PC-3 (cell line): ENCODE measurements at regions not wholly inside any gene's neighbourhood (a gene's known extent, or its start where the extent isn't known, plus 50 kb on each side); places are given as distances from the start of the nearest gene placed in this dataset.

Source experiments
- ATAC-seq: fragments of 200-7000 bp; cut with Tn5 transposase; 2 replicates; pipeline ENCODE4 v1.9.1; 2020; ENCODE audit warnings: mild to moderate bottlenecking, moderate library complexity
- BruUV-seq: library from RNA; stranded (reverse); fragments of 400-500 nt; replicated peaks from 2 replicates; lab custom pipeline; 2021; lab: Mats Ljungman, UMichigan
- CTCF ChIA-PET: fragments of 300-600 bp; sonication (Branson Sonifier 250); formaldehyde crosslinking; loops from one replicate; lab custom pipeline; 2022; ENCODE audit warnings: antibody characterized with exemption; lab: Charles Lee
- POLR2A ChIA-PET: fragments of 300-600 bp; sonication (Branson Sonifier 250); formaldehyde crosslinking; loops from one replicate; lab custom pipeline; 2022; ENCODE audit warnings: antibody characterized with exemption; ENCODE audit not compliant: unreplicated experiment; lab: Charles Lee
- DNase-seq: peaks from one replicate; pipeline ENCODE4 v3.0.0-alpha.2; 2015
- H2AFZ ChIP-seq: fragments of 300-600 bp; sonication (generic); 2 replicates; pipeline ENCODE4 v1.6.0; 2016; ENCODE audit warnings: antibody characterized with exemption, low read length
- H3F3A ChIP-seq: fragments of 300-600 bp; sonication (generic); one replicate; pipeline ENCODE4 v1.6.0; 2017; ENCODE audit warnings: antibody characterized with exemption, low read length, control low read depth, mild to moderate bottlenecking; ENCODE audit not compliant: unreplicated experiment
- H3K27ac ChIP-seq: fragments of 300-600 bp; sonication (generic); 2 replicates; pipeline ENCODE4 v1.5.1; 2016; ENCODE audit warnings: mild to moderate bottlenecking, low read length
- H3K27me3 ChIP-seq: fragments of 300-600 bp; sonication (generic); 2 replicates; pipeline ENCODE4 v1.6.1; 2016; ENCODE audit warnings: low read length, mixed read lengths
- H3K36me3 ChIP-seq: fragments of 300-600 bp; sonication (generic); 2 replicates; pipeline ENCODE4 v1.6.1; 2016; ENCODE audit warnings: low read depth, mixed run types, low read length, mixed read lengths
- H3K4me1 ChIP-seq: fragments of 300-600 bp; sonication (generic); 2 replicates; pipeline ENCODE4 v1.5.1; 2016; ENCODE audit warnings: low read length; ENCODE audit not compliant: insufficient read depth
- H3K4me2 ChIP-seq: fragments of 300-600 bp; sonication (generic); 2 replicates; pipeline ENCODE4 v1.6.0; 2016; ENCODE audit warnings: low read length
- H3K4me3 ChIP-seq: fragments of 300-600 bp; sonication (generic); 2 replicates; pipeline ENCODE4 v1.5.1; 2016; ENCODE audit warnings: mild to moderate bottlenecking, low read length, mixed read lengths
- H3K79me2 ChIP-seq: fragments of 300-600 bp; sonication (generic); 2 replicates; pipeline ENCODE4 v1.6.1; 2017; ENCODE audit warnings: low read length, mixed read lengths
- H3K9ac ChIP-seq: fragments of 300-600 bp; sonication (generic); 2 replicates; pipeline ENCODE4 v1.6.0; 2016; ENCODE audit warnings: mild to moderate bottlenecking, low read length
- H3K9me2 ChIP-seq: fragments of 300-600 bp; sonication (generic); replicated peaks from 2 replicates; pipeline ENCODE4 v1.6.1; 2016; ENCODE audit warnings: mixed run types, low read length, mixed read lengths
- H3K9me3 ChIP-seq: fragments of 300-600 bp; sonication (generic); 2 replicates; pipeline ENCODE4 v1.6.1; 2016; ENCODE audit warnings: low read length, mixed read lengths
- H4K20me1 ChIP-seq: fragments of 300-600 bp; sonication (generic); 2 replicates; pipeline ENCODE4 v1.6.1; 2016; ENCODE audit warnings: low read length, mixed read lengths
- CTCF ChIP-seq: fragments of 300-600 bp; sonication (generic); conservative IDR thresholded peaks from 2 replicates; pipeline ENCODE4 v1.5.1; 2017; ENCODE audit warnings: antibody characterized with exemption, low read depth, mild to moderate bottlenecking, low read length
- EZH2 ChIP-seq: fragments of 300-600 bp; sonication (generic); IDR thresholded peaks from one replicate; pipeline ENCODE4 v1.6.1; 2017; ENCODE audit warnings: antibody characterized with exemption, mild to moderate bottlenecking, low read length; ENCODE audit not compliant: unreplicated experiment
- EZH2phosphoT487 ChIP-seq: fragments of 300-600 bp; sonication (generic); IDR thresholded peaks from 2 replicates; pipeline ENCODE4 v1.6.1; 2018; ENCODE audit warnings: mild to moderate bottlenecking, antibody characterized with exemption, low read length, borderline replicate concordance
- intact Hi-C: fragments of 100-400 bp; cut with micrococcal nuclease; formaldehyde crosslinking; loops from 2 replicates; pipeline ENCODE4 v1.9.0; 2023

DNA sequence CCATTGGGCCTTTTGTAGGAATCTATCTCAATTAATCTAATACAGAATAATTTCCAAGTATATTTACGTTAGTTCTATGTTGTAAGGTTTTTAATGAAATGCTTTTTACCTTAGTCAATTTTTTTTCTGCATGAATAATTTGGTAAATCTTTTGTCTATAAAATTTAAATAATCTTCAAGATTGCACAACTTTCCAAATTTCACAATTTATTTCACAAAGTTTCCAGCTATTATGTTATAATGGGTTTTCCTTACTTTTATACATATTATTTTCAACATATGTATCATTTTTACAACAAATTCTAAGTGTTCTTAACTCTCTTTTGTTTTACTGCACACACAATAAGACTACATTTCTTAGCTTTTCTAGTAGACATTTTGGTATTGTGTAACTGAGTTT, 470.7 kb downstream of the ETV1 start:
- H3K9ac ChIP-seq = no peak overlapping the region
- H2AFZ ChIP-seq = no peak overlapping the region
- no peaks in the 10 kb centered on the region for H3K9me3 ChIP-seq
- CTCF ChIA-PET = no interaction called here
- no peak overlapping the region for H3K4me2 ChIP-seq
- no peaks in the 10 kb centered on the region for H3K4me1 ChIP-seq
- no peak for TF ChIP-seq EZH2phosphoT487
- no peak for TF ChIP-seq CTCF
- no peak for TF ChIP-seq EZH2
- no peaks in the 10 kb centered on the region for H3K79me2 ChIP-seq
- DNase-seq (no peak), ATAC-seq (no peak)
- H4K20me1 ChIP-seq = no peaks in the 10 kb centered on the region
- no peak overlapping the region for H3K4me3 ChIP-seq
- POLR2A ChIA-PET = no interaction called here
- no peaks in the 10 kb centered on the region for H3K36me3 ChIP-seq
- no TSS peak for BruUV-seq
- no peaks in the 10 kb centered on the region for H3K9me2 ChIP-seq
- H3F3A ChIP-seq = no peaks in the 10 kb centered on the region
- H3K27ac ChIP-seq = no peak overlapping the region
- intact Hi-C loops = no loop called here
- H3K27me3 ChIP-seq = no peaks in the 10 kb centered on the region

DNA sequence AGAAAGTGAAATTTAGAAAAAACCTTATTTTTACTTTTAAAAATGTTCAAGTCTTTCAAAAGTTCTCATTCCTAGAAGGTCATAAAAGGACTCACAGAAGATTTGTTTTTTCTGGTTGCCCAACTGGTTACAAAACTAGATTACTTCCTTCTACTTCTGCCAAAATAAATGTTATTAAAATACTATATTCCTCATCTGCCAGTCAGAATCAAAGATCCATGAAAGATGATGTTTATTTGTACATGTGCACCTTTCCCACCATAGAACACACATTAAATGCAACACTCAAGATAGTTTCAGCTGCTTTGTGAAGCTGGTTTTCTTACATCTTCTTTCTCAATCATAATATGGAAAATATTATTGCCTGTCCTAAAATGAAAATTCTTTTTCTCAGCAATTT, 465.4 kb downstream of the ETV1 start:
- no peak overlapping the region for H3K4me2 ChIP-seq
- ATAC-seq (peak; percentile 60; the same call in 1 of the 2 replicates), DNase-seq (no peak)
- intact Hi-C loops = loop anchor here (1.0 to 10.0 kb wide), 6 partner anchors 104 to 1171 kb away; no protein-coding TSS in a partner anchor
- no peak overlapping the region for H3K27ac ChIP-seq
- H4K20me1 ChIP-seq = no peaks in the 10 kb centered on the region
- H3K4me1 ChIP-seq = peaks cover 4% of the 10 kb centered on the region; the same call in 1 of the 2 replicates
- ChIA-PET POLR2A (no interaction called here), CTCF (interaction anchor here (0.9 kb wide), 1 partner anchor 467 kb away, joined by 3 read pairs; no protein-coding TSS in a partner anchor)
- no peaks in the 10 kb centered on the region for H3K9me3 ChIP-seq
- H3K9me2 ChIP-seq = no peaks in the 10 kb centered on the region
- H3K36me3 ChIP-seq = no peaks in the 10 kb centered on the region
- no peaks in the 10 kb centered on the region for H3K27me3 ChIP-seq
- TF ChIP-seq EZH2phosphoT487 (no peak), EZH2 (no peak), CTCF (no peak)
- no peaks in the 10 kb centered on the region for H3K79me2 ChIP-seq
- no peak overlapping the region for H2AFZ ChIP-seq
- H3F3A ChIP-seq = no peaks in the 10 kb centered on the region
- no peak overlapping the region for H3K9ac ChIP-seq
- no TSS peak for BruUV-seq
- H3K4me3 ChIP-seq = no peak overlapping the region

GRCh38 chr7:13532028-13532753, 457.3 kb downstream of the ETV1 start:
- H4K20me1 ChIP-seq = no peaks in the 10 kb centered on the region
- no peak for ATAC-seq
- ChIA-PET CTCF (no interaction called here), POLR2A (no interaction called here)
- H3K27me3 ChIP-seq = no peaks in the 10 kb centered on the region
- H3K4me1 ChIP-seq = no peaks in the 10 kb centered on the region
- no peak overlapping the region for H3K9ac ChIP-seq
- H3K27ac ChIP-seq = no peak overlapping the region
- intact Hi-C loops = no loop called here
- no peaks in the 10 kb centered on the region for H3K79me2 ChIP-seq
- no peaks in the 10 kb centered on the region for H3F3A ChIP-seq
- no peaks in the 10 kb centered on the region for H3K9me2 ChIP-seq
- no peak overlapping the region for H2AFZ ChIP-seq
- no peak overlapping the region for H3K4me3 ChIP-seq
- no peak overlapping the region for H3K4me2 ChIP-seq
- TF ChIP-seq CTCF (no peak), EZH2 (no peak), EZH2phosphoT487 (no peak)
- H3K9me3 ChIP-seq = no peaks in the 10 kb centered on the region
- no TSS peak for BruUV-seq
- DNase-seq = no peak
- H3K36me3 ChIP-seq = no peaks in the 10 kb centered on the region
